Endometrial microvascular endothelial cells (primary cell): ENCODE measurements at regions not wholly inside any gene's neighbourhood (a gene's known extent, or its start where the extent isn't known, plus 50 kb on each side); places are given as distances from the start of the nearest gene placed in this dataset.

Source experiments
- in situ Hi-C: cut with HindIII; loops from 2 replicates; pipeline ENCODE4 v1.10.0; 2017; ENCODE audit warnings: low sequenced_read_pairs, low pct_unique_long_range_greater_than_20kb; ENCODE audit errors: inconsistent ontology term

DNA sequence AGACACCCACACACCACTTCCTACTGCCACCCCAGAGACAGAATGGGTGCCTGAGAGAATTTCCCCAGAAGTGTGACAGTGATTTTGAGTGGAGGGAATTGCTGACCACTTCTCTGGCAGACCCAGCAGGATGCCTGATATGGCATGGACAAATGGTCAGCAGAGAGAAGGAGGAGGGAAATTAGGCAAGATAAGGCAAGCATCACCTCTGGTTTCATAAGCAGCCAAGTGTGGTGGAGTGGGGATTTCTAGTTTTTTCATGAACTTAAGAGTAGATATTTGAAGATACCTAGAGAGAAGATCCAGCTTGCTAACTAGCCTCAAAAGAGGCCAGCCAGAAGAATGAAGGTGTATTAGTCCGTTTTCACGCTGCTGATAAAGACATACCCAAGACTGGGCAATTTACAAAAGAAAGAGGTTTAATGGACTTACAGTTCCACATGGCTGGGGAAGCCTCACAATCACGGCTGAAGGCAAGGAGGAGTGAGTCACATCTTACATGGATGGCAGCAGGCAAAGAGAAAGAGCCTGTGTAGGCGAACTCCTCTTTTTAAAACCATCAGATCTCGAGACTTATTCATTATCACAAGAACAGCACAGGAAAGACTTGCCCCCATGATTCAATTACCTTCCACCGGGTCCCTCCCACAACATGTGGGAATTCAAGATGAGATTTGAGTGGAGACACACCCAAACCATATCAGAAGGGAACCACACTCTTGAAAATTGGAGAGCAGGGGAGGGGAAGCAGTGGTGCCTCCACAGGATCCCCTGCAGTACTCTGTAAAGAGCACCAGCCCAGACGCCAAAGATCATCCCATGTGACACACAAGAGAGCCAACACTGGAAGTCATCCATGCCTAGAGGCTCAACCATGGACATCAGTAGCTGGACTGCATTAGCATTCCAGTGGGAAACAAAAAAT is 64.2 kb downstream of the RBM43 start:
- in situ Hi-C loops = no loop called here

DNA sequence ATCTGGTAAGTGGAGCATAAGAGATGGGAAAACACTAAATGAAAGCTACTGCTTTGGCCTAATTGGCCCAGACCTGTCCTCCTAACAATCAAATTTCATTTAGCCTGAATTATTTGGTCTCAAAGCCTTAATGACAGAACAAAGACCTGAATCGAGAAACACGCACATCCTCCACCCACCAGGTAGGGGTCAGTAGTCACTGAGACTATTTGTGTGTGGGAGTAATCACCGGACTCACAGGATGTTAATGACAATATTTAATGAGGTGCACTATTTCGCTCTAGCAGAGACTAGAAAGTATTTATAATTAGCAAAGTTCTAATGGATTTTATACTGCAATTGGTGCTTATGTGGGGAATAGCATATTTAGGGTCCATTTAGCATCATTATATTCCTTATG is 68.1 kb downstream of the RBM43 start:
- in situ Hi-C loops = no loop called here

DNA sequence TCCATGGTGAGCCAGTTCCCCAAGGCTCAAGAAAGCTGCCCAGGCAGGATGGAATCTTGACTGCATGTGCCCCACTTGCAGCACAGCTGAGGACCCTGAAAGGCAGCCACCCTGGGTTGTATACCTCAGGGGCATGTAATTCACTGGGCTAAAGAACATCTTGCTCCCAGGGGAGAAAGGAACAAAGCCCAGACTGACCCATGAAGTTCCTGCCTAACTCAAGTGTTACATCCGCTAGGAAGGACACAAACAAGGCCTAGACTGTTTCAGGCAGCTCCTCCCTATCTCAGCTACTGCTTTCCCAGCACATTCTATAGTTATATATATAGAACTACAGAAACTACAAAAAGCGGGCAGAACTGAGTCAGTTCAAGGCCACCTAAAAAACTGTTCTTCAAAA is 69.0 kb downstream of the RBM43 start:
- in situ Hi-C loops = no loop called here

DNA sequence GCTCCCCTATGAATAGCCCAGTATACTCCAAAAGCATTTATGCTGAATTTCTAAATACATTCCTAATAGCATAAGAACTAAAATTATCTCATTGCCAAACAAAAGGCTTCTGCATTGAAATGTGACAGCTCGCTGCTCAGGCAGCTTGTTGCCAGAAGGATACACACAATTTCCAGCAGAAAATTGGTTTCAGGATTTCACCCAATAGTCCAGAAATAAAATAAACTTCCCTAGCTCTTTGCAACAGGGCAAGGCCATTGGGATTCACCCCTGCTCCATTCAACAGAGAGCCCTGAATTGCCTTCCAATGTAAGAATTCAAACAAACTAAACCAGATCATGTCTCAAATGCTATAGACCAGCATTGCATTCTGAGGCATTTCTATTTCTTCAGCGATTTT is 70.7 kb downstream of the RBM43 start:
- in situ Hi-C loops = no loop called here

DNA sequence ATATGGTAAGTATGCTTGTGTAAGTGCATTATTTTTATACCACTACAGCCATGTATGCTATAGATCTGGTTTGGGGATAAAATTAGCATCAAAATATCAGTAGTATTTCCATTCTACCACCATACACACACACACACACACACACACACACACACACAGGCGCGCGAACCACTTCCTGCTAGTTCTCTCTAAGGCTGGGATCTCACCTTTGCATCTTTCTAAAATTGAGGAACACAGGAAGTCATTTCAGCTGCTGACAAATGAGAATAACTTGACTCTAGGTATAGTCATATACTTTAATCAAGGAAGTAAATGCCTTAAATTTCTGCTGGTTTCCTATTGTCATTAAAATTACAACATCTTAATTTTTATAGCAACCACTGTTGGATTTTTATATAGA is 72.5 kb downstream of the RBM43 start:
- in situ Hi-C loops = no loop called here

DNA sequence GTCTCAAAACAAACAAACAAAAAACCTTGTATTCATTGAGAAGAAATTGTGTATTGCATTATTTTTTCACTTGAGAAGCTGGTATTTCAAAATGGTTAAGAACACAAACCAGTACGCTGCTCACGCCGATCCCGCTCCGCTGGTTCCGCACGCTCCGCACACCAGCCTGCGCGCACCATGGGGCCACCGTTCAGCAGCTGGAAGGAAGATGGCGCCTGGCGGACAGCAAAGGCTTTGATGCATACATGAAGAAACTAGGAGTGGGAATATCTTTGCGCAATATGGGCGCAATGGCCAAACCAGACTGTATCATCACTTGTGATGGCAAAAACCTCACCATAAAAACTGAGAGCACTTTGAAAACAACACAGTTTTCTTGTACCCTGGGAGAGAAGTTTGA is 75.7 kb downstream of the RBM43 start:
- in situ Hi-C loops = no loop called here

DNA sequence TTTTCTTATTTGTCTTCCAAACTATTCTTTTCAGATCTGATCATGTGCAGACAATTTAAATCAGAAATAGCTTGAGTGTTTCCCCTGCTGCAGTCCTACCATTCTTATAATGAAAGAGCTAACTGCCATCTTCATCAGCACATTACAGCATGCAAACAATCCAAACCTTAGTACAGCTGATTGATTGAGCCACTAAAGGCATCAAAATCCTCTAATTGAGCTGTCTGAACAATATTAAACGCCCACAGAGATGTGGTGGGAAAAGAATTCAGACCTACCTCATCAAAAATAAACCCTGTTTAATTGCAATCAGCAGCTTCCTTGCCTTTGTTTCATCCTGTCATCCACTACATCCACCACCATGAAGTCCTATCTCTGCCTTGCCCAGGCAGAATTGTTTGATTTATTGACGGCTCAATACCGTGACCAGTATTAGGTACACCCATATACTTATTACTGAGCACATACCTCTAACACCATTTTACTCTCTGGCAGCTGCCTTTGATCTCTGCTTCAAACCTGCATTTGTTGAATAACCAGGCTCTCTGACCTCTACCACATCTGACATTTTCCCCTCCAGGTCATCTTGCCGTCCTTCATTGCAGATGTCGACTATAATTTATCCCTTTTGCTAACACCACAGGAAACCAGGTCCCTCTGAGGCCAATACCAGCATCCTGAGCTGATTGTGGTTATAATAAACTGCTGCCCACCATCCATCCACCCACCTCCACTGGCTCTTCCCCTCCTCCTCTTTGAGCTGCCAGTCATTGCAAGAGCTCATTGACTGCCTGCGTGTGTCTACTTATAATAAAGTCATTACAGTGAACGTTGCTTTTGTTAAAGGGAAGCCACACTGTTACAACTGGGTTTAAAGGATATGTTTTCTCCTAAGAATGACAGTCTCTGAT is 78.5 kb downstream of the RBM43 start:
- in situ Hi-C loops = no loop called here

DNA sequence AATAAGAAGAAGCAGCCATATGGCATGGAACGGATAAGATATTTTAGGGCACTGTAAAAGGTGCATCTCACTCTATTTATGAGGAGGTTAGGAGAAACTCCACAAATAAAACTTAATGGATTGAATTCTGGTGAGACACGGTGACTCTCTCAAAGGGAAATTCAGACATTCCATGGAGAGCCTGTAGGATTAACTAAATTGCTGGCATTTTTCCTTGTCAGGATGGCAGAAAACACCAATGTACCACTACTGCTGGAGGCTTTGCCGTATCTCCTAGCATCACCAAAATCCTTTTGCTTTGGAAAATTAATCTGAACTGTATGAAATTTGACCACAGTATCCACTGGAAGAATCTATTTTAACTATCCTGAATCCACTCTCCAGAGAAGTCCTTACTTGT is 79.3 kb downstream of the RBM43 start:
- in situ Hi-C loops = no loop called here

DNA sequence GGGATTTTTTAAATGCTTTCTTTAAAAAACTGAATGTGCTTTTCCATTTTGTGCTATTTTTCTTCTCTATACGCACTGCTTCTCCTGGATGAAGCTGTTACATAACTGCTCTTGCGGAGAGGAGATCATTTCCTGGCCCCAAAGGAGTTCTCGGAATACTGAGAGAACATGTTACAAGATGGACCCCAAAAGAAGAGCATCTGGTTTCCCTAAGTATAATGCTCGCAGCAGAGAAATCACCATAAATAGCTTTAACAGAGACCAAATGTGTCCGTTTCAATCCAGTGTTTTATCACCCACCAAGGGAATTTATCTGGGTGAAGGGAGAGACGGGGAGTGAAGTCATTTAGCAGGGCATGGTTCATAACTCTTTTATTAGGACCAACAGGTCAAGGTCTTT is 80.1 kb downstream of the RBM43 start:
- in situ Hi-C loops = no loop called here

DNA sequence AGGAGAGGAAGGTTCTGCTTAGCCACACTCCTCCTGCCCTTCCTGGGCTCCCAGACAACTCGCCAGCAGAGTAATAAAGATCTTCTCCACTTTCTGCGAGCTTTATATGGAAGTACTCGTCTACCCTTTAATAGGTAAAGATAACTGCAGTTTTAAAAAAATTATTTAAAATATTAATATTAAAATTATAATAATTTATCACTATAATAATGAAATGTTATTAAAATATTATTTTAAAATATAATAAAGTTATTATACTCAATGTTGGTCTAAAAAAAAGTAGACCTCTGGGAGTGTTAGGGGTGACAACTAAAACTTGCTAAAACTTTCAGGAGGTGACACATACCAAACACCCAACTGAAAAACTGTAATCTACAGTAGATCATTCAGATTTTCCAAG is 81.5 kb downstream of the RBM43 start:
- in situ Hi-C loops = no loop called here

DNA sequence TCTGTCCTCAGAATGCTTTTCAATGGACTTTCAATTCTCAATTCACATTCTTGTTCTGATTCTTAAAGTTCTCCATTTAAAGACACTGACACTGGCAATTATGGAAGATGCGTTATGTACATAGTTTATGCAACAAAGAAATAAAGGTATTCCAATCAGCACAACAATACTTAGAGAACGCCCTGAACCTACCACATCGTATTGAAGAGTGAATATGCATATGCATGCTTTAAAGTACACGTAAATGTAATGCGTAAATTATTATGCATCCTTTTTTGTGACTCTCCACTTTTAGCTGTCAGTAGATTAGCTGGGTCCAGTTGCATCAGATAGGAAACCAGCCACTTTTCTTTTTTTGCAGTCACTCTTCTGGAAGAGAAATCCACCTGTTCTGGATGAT is 83.5 kb downstream of the RBM43 start:
- in situ Hi-C loops = no loop called here

DNA sequence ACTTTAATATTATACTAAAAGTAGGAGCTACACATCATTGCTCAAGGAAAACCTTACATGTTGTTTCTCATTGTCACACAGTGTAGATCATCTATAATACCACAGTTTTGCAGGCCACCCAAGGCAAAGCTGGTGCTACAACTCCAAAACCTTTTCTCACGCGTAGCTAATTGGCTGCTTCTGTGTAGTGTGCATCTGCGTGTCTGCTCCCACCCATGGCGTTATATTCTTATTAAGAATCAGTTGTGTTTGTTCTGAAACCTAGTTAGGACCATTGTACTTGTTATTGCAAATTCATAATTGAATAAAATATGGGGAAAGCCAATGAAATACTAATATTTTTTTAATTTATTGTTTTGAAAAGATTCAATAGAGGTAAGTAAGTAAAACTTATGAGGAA is 83.9 kb downstream of the RBM43 start:
- in situ Hi-C loops = no loop called here

DNA sequence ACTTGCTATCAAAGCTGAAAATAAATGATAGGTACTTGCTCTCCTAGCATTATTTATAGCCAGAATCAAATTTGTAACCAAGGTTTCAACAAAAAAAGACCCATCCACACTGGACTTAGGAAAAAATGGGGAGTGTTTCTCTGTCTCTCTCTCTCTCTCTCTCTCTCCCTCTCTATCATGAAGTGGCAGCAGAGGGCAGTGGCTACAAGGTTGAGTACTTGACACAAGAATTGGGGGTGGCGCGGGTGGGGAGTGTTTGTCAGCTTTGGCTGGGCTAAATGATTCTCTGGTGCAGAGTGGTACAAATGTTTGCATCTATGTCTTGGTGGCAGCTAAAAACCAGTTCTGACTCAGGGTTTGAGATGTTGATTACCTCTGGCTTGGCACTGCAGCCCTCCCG is 85.0 kb downstream of the RBM43 start:
- in situ Hi-C loops = no loop called here

DNA sequence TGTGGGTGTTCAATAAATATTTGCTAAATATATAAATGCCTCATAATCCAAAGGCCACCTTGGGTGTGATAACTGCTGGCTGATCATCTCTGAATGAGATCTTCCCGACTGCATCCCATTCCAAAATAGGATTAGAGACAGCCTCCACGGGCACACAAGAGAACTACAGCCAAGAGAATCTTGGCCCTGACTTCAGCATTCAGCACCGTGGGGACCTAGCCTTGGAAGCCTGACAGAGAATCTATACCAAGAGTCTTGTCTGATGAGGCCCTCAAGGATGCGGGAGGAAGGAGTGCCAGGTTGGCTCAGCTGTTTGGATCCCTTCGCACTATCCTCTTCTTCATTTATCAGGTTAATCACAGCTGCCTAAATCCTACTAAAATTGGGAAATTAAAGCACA is 85.8 kb downstream of the RBM43 start:
- in situ Hi-C loops = no loop called here

DNA sequence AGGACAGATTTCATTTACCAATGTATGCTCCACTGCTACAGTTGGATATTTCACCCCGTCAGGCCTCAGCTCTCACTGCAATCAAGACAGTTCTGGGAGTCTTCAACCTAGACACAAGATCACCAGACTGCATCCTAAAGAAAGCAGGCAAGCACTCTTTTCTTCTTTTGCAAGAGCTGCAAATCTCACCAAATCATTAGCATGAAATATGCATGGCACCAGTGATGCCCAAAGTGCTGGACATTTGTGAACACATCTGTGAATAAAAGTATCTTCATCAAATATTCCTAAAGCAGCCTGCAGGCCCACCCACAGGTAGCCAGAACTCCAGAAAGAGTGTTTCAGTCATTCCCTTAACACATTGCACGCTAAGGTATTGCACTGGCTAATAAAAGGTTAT is 87.5 kb downstream of the RBM43 start:
- in situ Hi-C loops = no loop called here

DNA sequence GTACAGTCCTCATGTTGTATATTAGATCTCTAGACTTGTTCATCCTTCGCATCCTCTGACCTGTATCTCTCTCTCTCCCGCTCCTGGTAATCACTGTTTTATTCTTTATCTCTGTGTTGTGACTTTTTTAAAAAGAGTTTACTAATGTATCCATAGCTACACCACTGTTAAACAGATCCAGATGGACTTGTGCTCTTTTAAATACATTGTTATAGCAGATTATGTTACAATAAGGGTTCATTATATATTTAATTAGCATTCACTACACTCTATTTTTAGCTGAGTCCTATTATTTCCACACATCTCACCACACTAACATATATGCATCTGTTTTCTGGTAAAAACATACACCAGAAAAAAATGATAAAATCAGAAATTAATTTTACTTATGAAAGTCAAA is 90.5 kb downstream of the RBM43 start:
- in situ Hi-C loops = no loop called here

DNA sequence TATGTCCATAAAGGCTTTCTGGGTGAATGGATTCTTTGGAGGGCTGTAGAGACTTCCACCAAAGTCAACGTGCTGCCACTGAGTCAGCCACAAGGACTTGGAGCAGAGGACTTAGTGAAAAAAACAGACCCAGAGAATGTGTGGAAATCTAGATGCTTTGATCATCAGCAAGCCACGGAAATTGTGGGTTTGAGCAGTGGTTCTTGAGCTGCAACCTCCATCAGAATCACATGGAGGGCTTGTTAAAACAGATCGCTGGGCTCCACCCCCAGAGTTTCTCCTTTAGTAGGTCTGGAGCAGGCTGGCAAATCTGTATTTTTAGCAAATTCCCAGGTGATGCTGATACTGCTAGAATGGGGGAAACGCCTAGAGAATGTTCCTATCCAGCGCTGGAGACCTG is 95.3 kb downstream of the RBM43 start:
- in situ Hi-C loops = no loop called here

DNA sequence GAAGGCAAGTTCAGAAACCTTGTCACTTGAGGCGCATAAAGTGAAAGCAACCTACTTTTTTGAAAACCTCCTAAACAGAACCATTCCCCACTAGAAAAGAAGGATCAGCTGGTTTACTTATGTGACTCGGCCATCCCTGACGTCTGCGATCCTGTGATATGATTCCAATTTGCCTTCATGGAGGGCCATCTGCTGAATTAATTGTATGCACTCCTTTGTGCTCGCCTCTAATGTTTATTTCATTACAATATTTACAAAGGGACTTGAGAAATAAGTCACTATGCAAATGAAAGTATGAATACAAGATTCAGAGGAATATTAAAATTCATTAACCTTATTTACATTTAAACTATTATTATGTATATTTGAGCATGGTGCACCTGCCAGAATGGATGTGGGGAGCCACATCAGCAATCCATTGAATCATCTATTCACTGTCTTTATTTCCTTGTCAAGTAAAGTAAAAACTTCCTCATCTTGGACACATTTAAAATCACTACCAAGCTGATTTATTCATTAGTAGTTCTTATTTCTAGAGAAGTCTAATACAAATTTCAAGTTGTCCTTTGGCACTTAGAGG is 96.5 kb downstream of the RBM43 start:
- in situ Hi-C loops = no loop called here

DNA sequence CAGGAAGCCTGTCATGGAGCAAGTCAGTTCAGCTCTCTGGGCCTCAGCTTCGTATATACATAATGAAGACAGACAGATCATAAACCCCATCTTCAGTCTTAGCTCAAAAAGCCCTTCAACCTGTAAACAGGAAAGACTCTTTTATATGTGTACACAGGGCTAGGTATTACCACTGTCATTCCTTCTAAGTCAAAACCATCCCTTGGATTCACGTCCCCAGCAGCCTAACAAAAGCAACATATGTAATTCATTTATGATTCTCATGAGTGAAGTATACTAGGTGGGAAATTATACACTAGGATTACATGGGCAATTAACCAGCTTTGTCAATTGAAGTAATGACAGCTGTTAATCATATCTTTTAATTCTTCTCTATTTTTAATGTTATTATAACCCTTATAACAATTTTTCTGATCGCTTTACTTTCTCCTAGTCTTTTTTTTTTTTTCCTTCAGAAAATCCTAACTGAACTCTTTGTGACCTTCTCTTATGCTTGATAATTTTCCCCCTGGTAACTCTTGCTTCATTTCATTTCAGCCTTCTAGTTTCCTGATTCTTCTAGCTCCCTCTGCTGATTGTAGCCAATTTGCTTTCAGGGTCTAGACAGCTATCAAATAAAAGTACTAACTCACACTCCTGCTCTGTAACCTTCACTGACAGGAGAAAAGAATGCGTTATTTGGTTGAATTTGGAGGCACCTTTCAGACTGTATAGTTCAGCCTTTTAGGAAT is 99.7 kb downstream of the RBM43 start:
- in situ Hi-C loops = no loop called here
